DND-41 (cell line): ENCODE measurements at regions not wholly inside any gene's neighbourhood (a gene's known extent, or its start where the extent isn't known, plus 50 kb on each side); places are given as distances from the start of the nearest gene placed in this dataset.

Source experiments
- EZH2 ChIP-seq: IDR thresholded peaks from 3 replicates; pipeline ENCODE4 v1.6.1; 2012; ENCODE audit warnings: borderline replicate concordance, low read depth, mild to moderate bottlenecking, moderate library complexity, low read length, inconsistent platforms; ENCODE audit not compliant: severe bottlenecking
- TF ChIP-seq, protein P1 (sequence below): IDR thresholded peaks from 2 replicates; pipeline ENCODE4 v1.5.1; 2012; ENCODE audit warnings: borderline replicate concordance, low read length, moderate library complexity, mild to moderate bottlenecking; ENCODE audit not compliant: poor library complexity, severe bottlenecking; ENCODE audit errors: extremely low read depth

DNA sequence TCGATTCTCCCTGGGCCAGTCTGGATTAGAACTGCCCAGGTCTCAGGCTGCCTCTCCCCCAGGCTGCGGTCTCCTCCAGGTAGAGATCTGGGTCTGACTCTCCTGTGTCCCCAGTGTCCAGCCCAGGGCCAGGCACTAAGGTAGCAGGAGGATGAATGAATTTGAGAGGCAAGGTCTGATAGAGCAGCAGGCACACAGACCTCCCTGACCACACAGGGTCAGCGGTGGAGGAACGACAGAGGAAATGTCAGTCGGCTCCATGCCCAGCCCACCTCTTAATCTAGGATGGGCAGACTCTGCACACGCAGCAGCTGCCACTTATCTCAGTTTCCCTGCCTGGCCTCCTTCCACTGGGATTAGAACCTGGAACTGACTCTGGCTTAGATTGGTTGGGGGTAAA is 272.7 kb upstream of the MVB12B start:
- TF ChIP-seq, protein P1, sequence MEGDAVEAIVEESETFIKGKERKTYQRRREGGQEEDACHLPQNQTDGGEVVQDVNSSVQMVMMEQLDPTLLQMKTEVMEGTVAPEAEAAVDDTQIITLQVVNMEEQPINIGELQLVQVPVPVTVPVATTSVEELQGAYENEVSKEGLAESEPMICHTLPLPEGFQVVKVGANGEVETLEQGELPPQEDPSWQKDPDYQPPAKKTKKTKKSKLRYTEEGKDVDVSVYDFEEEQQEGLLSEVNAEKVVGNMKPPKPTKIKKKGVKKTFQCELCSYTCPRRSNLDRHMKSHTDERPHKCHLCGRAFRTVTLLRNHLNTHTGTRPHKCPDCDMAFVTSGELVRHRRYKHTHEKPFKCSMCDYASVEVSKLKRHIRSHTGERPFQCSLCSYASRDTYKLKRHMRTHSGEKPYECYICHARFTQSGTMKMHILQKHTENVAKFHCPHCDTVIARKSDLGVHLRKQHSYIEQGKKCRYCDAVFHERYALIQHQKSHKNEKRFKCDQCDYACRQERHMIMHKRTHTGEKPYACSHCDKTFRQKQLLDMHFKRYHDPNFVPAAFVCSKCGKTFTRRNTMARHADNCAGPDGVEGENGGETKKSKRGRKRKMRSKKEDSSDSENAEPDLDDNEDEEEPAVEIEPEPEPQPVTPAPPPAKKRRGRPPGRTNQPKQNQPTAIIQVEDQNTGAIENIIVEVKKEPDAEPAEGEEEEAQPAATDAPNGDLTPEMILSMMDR, result no peak
- no peak for TF ChIP-seq EZH2
